ENCODE measurements at regions not wholly inside any gene's neighbourhood (a gene's known extent, or its start where the extent isn't known, plus 50 kb on each side); places are given as distances from the start of the nearest gene placed in this dataset.

DNA sequence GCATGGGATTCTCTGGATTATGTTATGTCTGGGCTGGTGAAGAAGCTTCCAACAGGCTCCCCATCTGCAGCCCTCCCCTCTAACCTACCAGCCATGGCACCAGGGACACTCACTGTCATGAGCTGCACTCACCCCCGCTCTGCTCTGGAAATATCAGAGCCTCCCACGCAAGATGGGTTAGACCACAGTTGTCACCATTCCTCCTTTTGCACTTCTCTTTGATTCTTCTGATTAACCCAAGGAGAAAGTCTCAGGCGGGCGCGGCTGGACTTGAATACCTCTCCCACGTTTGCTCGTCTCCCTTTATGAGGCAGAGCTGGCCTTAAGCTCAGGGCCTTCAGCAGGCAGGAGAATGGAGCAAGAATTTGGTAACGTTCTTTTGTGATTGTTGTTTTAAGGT, 128.1 kb downstream of the CEBPB start:
- TF ChIP-seq, protein P1, sequence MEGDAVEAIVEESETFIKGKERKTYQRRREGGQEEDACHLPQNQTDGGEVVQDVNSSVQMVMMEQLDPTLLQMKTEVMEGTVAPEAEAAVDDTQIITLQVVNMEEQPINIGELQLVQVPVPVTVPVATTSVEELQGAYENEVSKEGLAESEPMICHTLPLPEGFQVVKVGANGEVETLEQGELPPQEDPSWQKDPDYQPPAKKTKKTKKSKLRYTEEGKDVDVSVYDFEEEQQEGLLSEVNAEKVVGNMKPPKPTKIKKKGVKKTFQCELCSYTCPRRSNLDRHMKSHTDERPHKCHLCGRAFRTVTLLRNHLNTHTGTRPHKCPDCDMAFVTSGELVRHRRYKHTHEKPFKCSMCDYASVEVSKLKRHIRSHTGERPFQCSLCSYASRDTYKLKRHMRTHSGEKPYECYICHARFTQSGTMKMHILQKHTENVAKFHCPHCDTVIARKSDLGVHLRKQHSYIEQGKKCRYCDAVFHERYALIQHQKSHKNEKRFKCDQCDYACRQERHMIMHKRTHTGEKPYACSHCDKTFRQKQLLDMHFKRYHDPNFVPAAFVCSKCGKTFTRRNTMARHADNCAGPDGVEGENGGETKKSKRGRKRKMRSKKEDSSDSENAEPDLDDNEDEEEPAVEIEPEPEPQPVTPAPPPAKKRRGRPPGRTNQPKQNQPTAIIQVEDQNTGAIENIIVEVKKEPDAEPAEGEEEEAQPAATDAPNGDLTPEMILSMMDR (conservative IDR thresholded peaks at IDR 0.05; ENCODE audit: low read depth, low read length), result no peak
- TF ChIP-seq EZH2 (IDR thresholded peaks at IDR 0.05; ENCODE audit: low read length, unreplicated experiment), result no peak
